Suppressor macrophage treated with lipopolysaccharide for 4 hours (primary cell): ENCODE measurements at regions not wholly inside any gene's neighbourhood (a gene's known extent, or its start where the extent isn't known, plus 50 kb on each side); places are given as distances from the start of the nearest gene placed in this dataset.

ENCODE experiments used
- DNase-seq: peaks from one replicate; pipeline ENCODE4 v3.0.0-alpha.2; 2020

GRCh38 chr2:224209555-224210285 is 170.6 kb upstream of the SERPINE2 start:
- no peak for DNase-seq

- no peak for DNase-seq
Measured at GRCh38 chr2:224208443-224208842, 169.4 kb upstream of the SERPINE2 start.

GRCh38 chr2:224208007-224208406 is 168.9 kb upstream of the SERPINE2 start:
- DNase-seq = no peak

- no peak for DNase-seq
Measured at GRCh38 chr2:224206816-224207215, 167.7 kb upstream of the SERPINE2 start.

- DNase-seq = no peak
Measured at GRCh38 chr2:224202281-224202865, 163.3 kb upstream of the SERPINE2 start.

- DNase-seq = no peak
Measured at GRCh38 chr2:224198436-224198835, 159.3 kb upstream of the SERPINE2 start.

GRCh38 chr2:224196810-224197209 is 157.7 kb upstream of the SERPINE2 start:
- no peak for DNase-seq

- no peak for DNase-seq
Measured at GRCh38 chr2:224195925-224196571, 157.0 kb upstream of the SERPINE2 start.

GRCh38 chr2:224194161-224194560 is 155.1 kb upstream of the SERPINE2 start:
- no peak for DNase-seq

GRCh38 chr2:224191465-224191864 is 152.4 kb upstream of the SERPINE2 start:
- DNase-seq = no peak

- no peak for DNase-seq
Measured at GRCh38 chr2:224190936-224191270, 151.8 kb upstream of the SERPINE2 start.

- DNase-seq = no peak
Measured at GRCh38 chr2:224190234-224190935, 151.3 kb upstream of the SERPINE2 start.

GRCh38 chr2:224187220-224187619 is 148.1 kb upstream of the SERPINE2 start:
- DNase-seq = no peak

GRCh38 chr2:224185023-224185601 is 146.0 kb upstream of the SERPINE2 start:
- DNase-seq = no peak

- no peak for DNase-seq
Measured at GRCh38 chr2:224183086-224183485, 144.0 kb upstream of the SERPINE2 start.

- no peak for DNase-seq
Measured at GRCh38 chr2:224182498-224182897, 143.4 kb upstream of the SERPINE2 start.

GRCh38 chr2:224181534-224182155 is 142.6 kb upstream of the SERPINE2 start:
- no peak for DNase-seq

GRCh38 chr2:224180810-224181209 is 141.7 kb upstream of the SERPINE2 start:
- no peak for DNase-seq

- no peak for DNase-seq
Measured at GRCh38 chr2:224178056-224178455, 139.0 kb upstream of the SERPINE2 start.

GRCh38 chr2:224175538-224175937 is 136.5 kb upstream of the SERPINE2 start:
- DNase-seq = no peak

- DNase-seq = no peak
Measured at GRCh38 chr2:224174990-224175389, 135.9 kb upstream of the SERPINE2 start.

GRCh38 chr2:224174521-224174920 is 135.4 kb upstream of the SERPINE2 start:
- DNase-seq = no peak

GRCh38 chr2:224173933-224174332 is 134.8 kb upstream of the SERPINE2 start:
- DNase-seq = no peak
